Kidney (tissue), 13 donors: ENCODE measurements at regions not wholly inside any gene's neighbourhood (a gene's known extent, or its start where the extent isn't known, plus 50 kb on each side); places are given as distances from the start of the nearest gene placed in this dataset.

ENCODE experiments used
- DNase-seq, 5 donors: peaks; one replicate each; pipeline ENCODE4 v3.0.0-alpha.2; 2013 to 2020
- FAIRE-seq: peaks from 2 replicates; lab custom pipeline; 2012; peaks lifted over from hg19 to GRCh38; lab: Jason Lieb, UNC
- H3K27ac ChIP-seq, 2 donors: one replicate each; pipeline ENCODE4 v1.7.0; 2013; ENCODE audit warnings: low read depth in 2 of 2, low read length in 2 of 2, inconsistent platforms in 1 of 2
- H3K27me3 ChIP-seq: one replicate; pipeline ENCODE4 v1.7.1; 2013; ENCODE audit warnings: low read length, inconsistent platforms; ENCODE audit not compliant: control insufficient read depth, insufficient read depth
- H3K36me3 ChIP-seq, 3 donors: one replicate each; pipeline versions ENCODE4 v1.7.0 to v1.7.1; 2013; ENCODE audit warnings: low read length in 3 of 3, control low read depth in 1 of 3, inconsistent platforms in 1 of 3; ENCODE audit not compliant: insufficient read depth in 3 of 3, control insufficient read depth in 2 of 3
- H3K4me1 ChIP-seq, 3 donors: one replicate each; pipeline versions ENCODE4 v1.7.0 to v1.7.1; 2013; ENCODE audit warnings: low read length in 3 of 3, inconsistent platforms in 1 of 3, low read depth in 1 of 3; ENCODE audit not compliant: control insufficient read depth in 2 of 3, insufficient read depth in 2 of 3
- H3K4me3 ChIP-seq, 3 donors: one replicate each; pipeline versions ENCODE4 v1.7.0 to v1.8.1; 2013; ENCODE audit warnings: low read length in 3 of 3, control low read depth in 1 of 3, inconsistent platforms in 1 of 3
- H3K9ac ChIP-seq, 3 donors: one replicate each; pipeline versions ENCODE4 v1.7.0 to v1.7.1; 2013; ENCODE audit warnings: low read length in 3 of 3, control low read depth in 1 of 3, inconsistent platforms in 1 of 3
- H3K9me3 ChIP-seq, 3 donors: one replicate each; pipeline versions ENCODE4 v1.7.0 to v1.7.1; 2013; ENCODE audit warnings: low read length in 3 of 3, control low read depth in 1 of 3, inconsistent platforms in 1 of 3; ENCODE audit not compliant: control insufficient read depth in 2 of 3, insufficient read depth in 1 of 3
- CTCF ChIP-seq: IDR thresholded peaks from 3 replicates; pipeline ENCODE4 v1.5.1; 2012; ENCODE audit warnings: mild to moderate bottlenecking, moderate library complexity, borderline replicate concordance; ENCODE audit not compliant: insufficient read depth; ENCODE audit errors: extremely low read depth
- intact Hi-C: fragments of 100-400 bp; cut with DNase I; formaldehyde crosslinking; loops from one replicate; pipeline ENCODE4 v1.11.1; 2022
- donor health status: control.
- donor health status: control.
- donor health status: control.
- donor health status: control.
- donor health status: control.
- donor health status: DM: yes; HTN: yes; CAD: no.
- donor health status: Normal renal cell carcinoma (clear cell type).

GRCh38 chr5:145437627-145438026, 397.5 kb downstream of the PRELID2 start:
- DNase-seq (no peak), FAIRE-seq (no peak)
- peaks cover 0 to 3% (median 0%) of the 10 kb centered on the region in 3 donors for H3K9me3 ChIP-seq
- H3K9ac ChIP-seq, result no peak overlapping the region
- H3K4me3 ChIP-seq, result no peak overlapping the region
- intact Hi-C loops, result no loop called here
- H3K36me3 ChIP-seq, result no peaks in the 10 kb centered on the region
- no peaks in the 10 kb centered on the region for H3K4me1 ChIP-seq
- H3K27me3 ChIP-seq, result no peaks in the 10 kb centered on the region
- TF ChIP-seq CTCF, result no peak
- H3K27ac ChIP-seq, result no peak overlapping the region

DNA sequence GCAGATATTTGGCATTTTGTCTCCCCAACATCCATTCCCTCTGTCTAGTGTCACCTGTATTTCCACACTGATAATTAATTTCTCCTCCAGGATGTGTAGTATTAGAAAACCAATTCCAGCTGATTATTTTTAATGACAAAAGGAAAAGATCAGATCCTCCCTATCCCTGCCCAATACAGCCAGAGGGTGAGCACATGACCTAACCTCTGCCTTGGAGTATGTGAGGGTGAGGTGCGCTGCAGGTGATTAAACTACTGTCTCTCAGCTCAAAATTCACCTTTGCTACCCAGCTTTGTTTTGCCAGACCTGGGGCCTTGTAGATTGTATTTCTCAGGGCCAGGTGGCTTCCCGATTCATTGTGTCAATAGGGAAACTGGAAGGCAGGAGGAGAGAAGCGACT, 402.1 kb downstream of the PRELID2 start:
- Histone ChIP-seq H3K9ac (no peak overlapping the region), H3K4me3 (no peak overlapping the region), H3K9me3 (no peaks in the 10 kb centered on the region), H3K27me3 (no peaks in the 10 kb centered on the region), H3K4me1 (no peaks in the 10 kb centered on the region), H3K27ac (no peak overlapping the region), H3K36me3 (no peaks in the 10 kb centered on the region)
- no peak for FAIRE-seq
- intact Hi-C loops, result no loop called here
- no peak for DNase-seq
- no peak for TF ChIP-seq CTCF

DNA sequence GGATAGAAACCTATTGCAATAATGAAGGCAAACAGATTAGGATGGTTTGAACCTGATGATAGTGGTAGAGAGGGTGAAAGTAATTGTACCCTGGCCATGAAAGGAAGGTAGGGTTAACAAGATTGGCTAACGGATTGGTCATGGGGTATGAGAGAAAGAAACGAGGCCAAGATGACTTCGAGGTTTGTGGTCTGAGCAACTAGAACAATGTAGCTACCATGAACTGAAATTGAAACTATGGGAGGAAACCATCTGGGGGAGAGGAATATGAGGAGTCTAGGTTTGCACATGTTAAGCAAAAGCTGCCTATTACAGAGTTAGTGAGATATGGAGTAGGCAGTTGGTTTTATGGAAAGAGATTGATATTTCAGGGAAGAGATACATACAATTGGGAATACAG, 406.0 kb downstream of the PRELID2 start:
- Histone ChIP-seq H3K36me3 (no peaks in the 10 kb centered on the region), H3K27ac (no peak overlapping the region), H3K4me3 (no peak overlapping the region), H3K9me3 (no peaks in the 10 kb centered on the region), H3K4me1 (no peaks in the 10 kb centered on the region), H3K9ac (no peak overlapping the region), H3K27me3 (no peaks in the 10 kb centered on the region)
- TF ChIP-seq CTCF, result no peak
- intact Hi-C loops, result no loop called here
- FAIRE-seq (no peak), DNase-seq (no peak)

DNA sequence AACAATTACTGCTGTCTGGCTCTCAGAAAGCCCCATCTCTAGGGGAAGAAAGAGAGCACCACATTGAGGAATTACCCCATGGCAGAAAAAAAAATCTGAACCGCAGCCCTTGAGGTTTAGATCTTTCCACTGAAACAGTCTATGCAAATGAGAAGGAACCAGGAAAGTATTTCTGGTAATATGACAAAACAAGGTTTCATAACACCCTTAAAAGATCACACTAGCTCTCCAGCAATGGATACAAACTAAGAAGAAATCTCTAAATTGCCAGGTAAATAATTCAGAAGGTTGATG, 427.1 kb downstream of the PRELID2 start:
- DNase-seq (no peak), FAIRE-seq (no peak)
- intact Hi-C loops, result no loop called here
- no peak for TF ChIP-seq CTCF
- Histone ChIP-seq H3K36me3 (no peaks in the 10 kb centered on the region), H3K27ac (no peak overlapping the region), H3K27me3 (no peaks in the 10 kb centered on the region), H3K9ac (no peak overlapping the region), H3K9me3 (peaks cover 0 to 30% (median 7%) of the 10 kb centered on the region in 3 donors), H3K4me3 (no peak overlapping the region), H3K4me1 (no peaks in the 10 kb centered on the region)
